Endothelial cell of umbilical vein (primary cell): ENCODE measurements at regions not wholly inside any gene's neighbourhood (a gene's known extent, or its start where the extent isn't known, plus 50 kb on each side); places are given as distances from the start of the nearest gene placed in this dataset.

Experiments used
- BruUV-seq: library from RNA; stranded (reverse); fragments of 400-500 nt; replicated peaks from 2 replicates; lab custom pipeline; 2021; lab: Mats Ljungman, UMichigan
- CTCF ChIA-PET: fragments of 300-600, 350-600 bp; sonication (Branson Sonifier 250); formaldehyde crosslinking; loops from one replicate; lab custom pipeline; 2021; ENCODE audit warnings: antibody characterized with exemption, inconsistent platforms; lab: Charles Lee
- POLR2A ChIA-PET: fragments of 300-600, 350-600 bp; sonication (Branson Sonifier 250); formaldehyde crosslinking; loops from one replicate; lab custom pipeline; 2021; ENCODE audit warnings: antibody characterized with exemption, inconsistent platforms; lab: Charles Lee
- DNase-seq: peaks from one replicate; pipeline ENCODE4 v3.0.0-alpha.2; 2011; ENCODE audit warnings: low read depth, low spot score
- FAIRE-seq: peaks from 2 replicates; lab custom pipeline; 2011; peaks lifted over from hg19 to GRCh38; lab: Jason Lieb, UNC
- H2AFZ ChIP-seq: 2 replicates; pipeline ENCODE4 v1.6.0; 2012; ENCODE audit warnings: low read depth, low read length, control low read depth, inconsistent platforms
- H3K27ac ChIP-seq: 2 replicates; pipeline ENCODE4 v1.5.1; 2011; ENCODE audit warnings: low read depth, mild to moderate bottlenecking, control low read depth, low read length, moderate library complexity; ENCODE audit not compliant: insufficient read depth
- H3K27me3 ChIP-seq, 2 experiments: 2 replicates each; pipeline versions ENCODE4 v1.6.0 to v1.6.1; 2011; ENCODE audit warnings: low read length in 2 of 2, mixed read lengths in 1 of 2; ENCODE audit not compliant: control insufficient read depth in 2 of 2, insufficient read depth in 2 of 2
- H3K36me3 ChIP-seq, 2 experiments: 2 replicates in 1 of 2; 3 replicates in 1 of 2; pipeline ENCODE4 v1.5.1; 2011; ENCODE audit warnings: low read length in 2 of 2, mild to moderate bottlenecking in 1 of 2, moderate library complexity in 1 of 2; ENCODE audit not compliant: control insufficient read depth in 2 of 2, insufficient read depth in 2 of 2; ENCODE audit errors: extremely low read depth in 1 of 2
- H3K4me1 ChIP-seq: 3 replicates; pipeline ENCODE4 v1.5.1; 2011; ENCODE audit warnings: mild to moderate bottlenecking, low read length; ENCODE audit not compliant: control insufficient read depth, insufficient read depth; ENCODE audit errors: extremely low read depth
- H3K4me2 ChIP-seq: 2 replicates; pipeline ENCODE4 v1.6.1; 2011; ENCODE audit warnings: low read length, control low read depth, mixed read lengths; ENCODE audit not compliant: insufficient read depth
- H3K4me3 ChIP-seq, 3 experiments: fragments of 200-600 bp in 1 of 3; sonication (generic), shearing (Covaris generic) in 1 of 3; replicated peaks in 1 of 3; 2 replicates each; pipeline ENCODE4 v1.5.1; 2011 to 2016; ENCODE audit warnings: control low read depth in 3 of 3, low read length in 3 of 3, mild to moderate bottlenecking in 2 of 3, inconsistent platforms in 1 of 3, low read depth in 1 of 3, moderate library complexity in 1 of 3; ENCODE audit not compliant: insufficient read depth in 1 of 3
- H3K79me2 ChIP-seq: 2 replicates; pipeline ENCODE4 v1.6.0; 2012; ENCODE audit warnings: low read length, inconsistent platforms; ENCODE audit not compliant: control insufficient read depth, insufficient read depth
- H3K9ac ChIP-seq: replicated peaks from 2 replicates; pipeline ENCODE3; 2011; ENCODE audit warnings: low read length, control low read depth; ENCODE audit not compliant: insufficient read depth; ENCODE audit errors: extremely low read depth
- H3K9me1 ChIP-seq: replicated peaks from 3 replicates; pipeline ENCODE4 v1.6.0; 2011; ENCODE audit warnings: mild to moderate bottlenecking, low read length; ENCODE audit not compliant: control insufficient read depth, insufficient read depth; ENCODE audit errors: extremely low read depth
- H3K9me3 ChIP-seq: replicated peaks from 2 replicates; pipeline ENCODE4 v1.5.1; 2012; ENCODE audit warnings: low read length, inconsistent platforms; ENCODE audit not compliant: control insufficient read depth, insufficient read depth
- H4K20me1 ChIP-seq: replicated peaks from 2 replicates; pipeline ENCODE3; 2011; ENCODE audit warnings: mild to moderate bottlenecking, low read length; ENCODE audit not compliant: control insufficient read depth, insufficient read depth; ENCODE audit errors: extremely low read depth
- CTCF ChIP-seq, 2 donors: IDR thresholded peaks; 1 replicate in 1 of 2; 2 replicates in 1 of 2; pipeline ENCODE4 v1.5.1; 2011; ENCODE audit warnings: low read length in 2 of 2, mild to moderate bottlenecking in 2 of 2, moderate library complexity in 2 of 2, control low read depth in 1 of 2, inconsistent platforms in 1 of 2, low read depth in 1 of 2; ENCODE audit not compliant: insufficient read depth in 1 of 2; ENCODE audit errors: extremely low read depth in 1 of 2
- EZH2 ChIP-seq: IDR thresholded peaks from 2 replicates; pipeline ENCODE4 v1.6.1; 2012; ENCODE audit warnings: borderline replicate concordance, low read depth, mild to moderate bottlenecking, moderate library complexity, low read length, inconsistent platforms; ENCODE audit not compliant: severe bottlenecking
- FOS ChIP-seq: IDR thresholded peaks from 2 replicates; pipeline ENCODE4 v1.6.1; 2011; ENCODE audit warnings: mild to moderate bottlenecking, low read length, moderate library complexity, borderline replicate concordance; ENCODE audit not compliant: insufficient read depth
- GATA2 ChIP-seq: IDR thresholded peaks from 2 replicates; pipeline ENCODE4 v1.7.0; 2011; ENCODE audit warnings: low read depth, mild to moderate bottlenecking, moderate library complexity, mixed read lengths, low read length; ENCODE audit not compliant: insufficient read length, insufficient read depth
- JUN ChIP-seq: IDR thresholded peaks from 2 replicates; pipeline ENCODE4 v1.6.1; 2011; ENCODE audit warnings: borderline replicate concordance, low read depth; ENCODE audit not compliant: insufficient read length, insufficient read depth
- MAX ChIP-seq: IDR thresholded peaks from 2 replicates; pipeline ENCODE4 v1.6.1; 2011; ENCODE audit not compliant: insufficient read depth, insufficient read length
- MYC ChIP-seq: IDR thresholded peaks from one replicate; pipeline ENCODE4 v1.6.1; 2011; ENCODE audit warnings: mild to moderate bottlenecking, low read depth, low read length
- POLR2A ChIP-seq: IDR thresholded peaks from 2 replicates; pipeline ENCODE4 v1.6.1; 2012; ENCODE audit warnings: low read depth, mild to moderate bottlenecking, control low read depth, low read length
- POLR2AphosphoS5 ChIP-seq: IDR thresholded peaks from 2 replicates; pipeline ENCODE4 v1.6.1; 2012; ENCODE audit warnings: low read depth, mild to moderate bottlenecking, control low read depth, low read length, moderate library complexity; ENCODE audit not compliant: insufficient read depth
- dilution Hi-C: fragments of 300-500 bp; cut with MboI; formaldehyde crosslinking; loops from one replicate; pipeline ENCODE4 v1.15.0; 2019; ENCODE audit warnings: low sequenced_read_pairs; ENCODE audit not compliant: extremely low pct_ligation_motif_present
- intact Hi-C: fragments of 100-400 bp; cut with micrococcal nuclease; formaldehyde crosslinking; loops from one replicate; pipeline ENCODE4 v1.10.0; 2022

DNA sequence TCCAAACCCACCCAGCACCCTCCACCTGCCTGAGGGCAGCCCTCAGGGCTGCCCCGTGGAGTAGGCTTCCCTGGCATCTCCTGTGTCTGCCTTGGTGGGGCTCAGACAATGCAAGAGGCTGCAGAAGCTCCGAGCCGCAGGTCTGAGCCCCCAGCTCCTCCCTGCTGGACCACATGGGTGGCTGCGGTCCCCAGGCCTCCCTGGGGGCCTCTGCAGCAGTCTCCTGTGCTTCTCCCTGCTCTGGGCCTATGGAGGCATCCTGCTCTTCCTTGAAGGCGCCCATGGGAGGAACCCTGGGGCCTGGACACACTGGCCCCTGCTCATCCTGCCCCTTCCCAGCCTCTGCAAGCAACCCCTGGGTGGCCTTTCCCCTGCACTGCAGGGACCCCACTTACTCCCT lies 86.1 kb upstream of the ACTRT2 start:
- dilution Hi-C loops: no loop called here
- Histone ChIP-seq H3K27me3 (no peaks in the 10 kb centered on the region), H3K27ac (no peak overlapping the region), H2AFZ (no peak overlapping the region), H3K9me1 (no peaks in the 10 kb centered on the region), H3K79me2 (no peaks in the 10 kb centered on the region), H3K9me3 (peaks cover 14% of the 10 kb centered on the region), H3K4me2 (no peak overlapping the region), H4K20me1 (no peaks in the 10 kb centered on the region), H3K4me1 (no peaks in the 10 kb centered on the region), H3K36me3 (no peaks in the 10 kb centered on the region), H3K4me3 (no peak overlapping the region), H3K9ac (no peak overlapping the region)
- DNase-seq: no peak
- no TSS peak for BruUV-seq
- FAIRE-seq: no peak
- intact Hi-C loops: no loop called here
- POLR2A ChIA-PET: no interaction called here
- no peak for TF ChIP-seq FOS
- no peak for TF ChIP-seq POLR2A
- TF ChIP-seq MYC: no peak
- CTCF ChIA-PET: no interaction called here

GRCh38 chr1:2935751-2936390 lies 85.4 kb upstream of the ACTRT2 start:
- Histone ChIP-seq H4K20me1 (no peaks in the 10 kb centered on the region), H3K79me2 (no peaks in the 10 kb centered on the region), H3K4me1 (no peaks in the 10 kb centered on the region), H3K27me3 (no peaks in the 10 kb centered on the region), H2AFZ (no peak overlapping the region), H3K36me3 (no peaks in the 10 kb centered on the region), H3K9me3 (peaks cover 14% of the 10 kb centered on the region), H3K4me3 (no peak overlapping the region), H3K27ac (no peak overlapping the region), H3K4me2 (no peak overlapping the region), H3K9me1 (no peaks in the 10 kb centered on the region), H3K9ac (no peak overlapping the region)
- TF ChIP-seq JUN (no peak), POLR2A (no peak), GATA2 (no peak), CTCF (IDR thresholded peaks at IDR 0.05; ENCODE audit: extremely low read depth in 1 of 2, insufficient read depth in 1 of 2, low read depth in 1 of 2, low read length in 2 of 2) (no peak), EZH2 (no peak), MAX (no peak), MYC (no peak), FOS (no peak), POLR2AphosphoS5 (no peak)
- ChIA-PET POLR2A (no interaction called here), CTCF (no interaction called here)
- FAIRE-seq: no peak
- dilution Hi-C loops (no loop called here), intact Hi-C loops (no loop called here)
- DNase-seq: no peak
- no TSS peak for BruUV-seq
